ENCODE measurements at regions not wholly inside any gene's neighbourhood (a gene's known extent, or its start where the extent isn't known, plus 50 kb on each side); places are given as distances from the start of the nearest gene placed in this dataset.

DNA sequence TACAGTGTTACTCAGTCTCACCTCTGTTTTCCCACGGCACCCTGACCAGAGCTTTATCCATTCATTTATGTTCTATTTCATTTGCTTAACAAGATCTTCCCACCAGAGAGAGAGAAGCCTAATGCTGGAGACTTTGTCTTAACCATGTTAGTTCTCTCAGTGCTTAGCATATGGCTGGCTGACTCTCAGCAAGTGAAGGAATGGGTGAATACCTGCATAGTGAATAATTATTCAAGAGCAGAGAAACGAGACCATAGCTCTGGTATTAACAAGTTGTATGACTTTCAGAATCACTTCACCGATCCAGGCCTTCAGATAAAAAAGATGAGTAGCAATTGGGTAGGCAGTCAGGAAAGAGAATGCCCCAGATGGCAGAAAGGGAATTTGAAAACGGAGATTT lies 686.3 kb downstream of the LIG4 start:
- H3K27ac ChIP-seq (ENCODE audit: low read depth in 2 of 2, low read length in 1 of 2) = no peak overlapping the region
- ChIA-PET POLR2A (no interaction called here), CTCF (interaction anchor here (1.4 kb wide), 1 partner anchor 19 kb away, joined by 3 read pairs; no protein-coding TSS in a partner anchor)
- H3K27me3 ChIP-seq (ENCODE audit: insufficient read depth) = no peaks in the 10 kb centered on the region
- H3K4me1 ChIP-seq (ENCODE audit: control insufficient read depth in 1 of 2, insufficient read depth in 2 of 2, low read depth in 1 of 2, low read length in 1 of 2) = peaks cover 0 to 3% of the 10 kb centered on the region in 2 experiments; a peak in 2 of 4 replicates
- H3K4me3 ChIP-seq (ENCODE audit: low read depth in 2 of 2, low read length in 1 of 2) = no peak overlapping the region
- WGBS (ENCODE audit: low lambda C conversion rate) = 75% methylated on average over 4 of the region's 4 CpGs
- H4K20me1 ChIP-seq (ENCODE audit: insufficient read depth) = 0 out of 2 replicates have a peak, but pooled peaks cover 6% of the 10 kb centered on the region
- H3K9me2 ChIP-seq = no peaks in the 10 kb centered on the region
- H2AFZ ChIP-seq (ENCODE audit: low read depth) = no peak overlapping the region
- H3K79me2 ChIP-seq (ENCODE audit: insufficient read depth) = peaks cover 15% of the 10 kb centered on the region
- no peak for TF ChIP-seq MXI1 (IDR thresholded peaks at IDR 0.05; ENCODE audit: low read depth, low read length)
- no peak for TF ChIP-seq NFIC (IDR thresholded peaks at IDR 0.05; ENCODE audit: borderline replicate concordance)
- no peak for TF ChIP-seq RAD21 (IDR thresholded peaks at IDR 0.05; ENCODE audit: low read length)
- TF ChIP-seq EP300 (IDR thresholded peaks at IDR 0.05; ENCODE audit: borderline replicate concordance in 1 of 2, low read depth in 1 of 2, low read length in 1 of 2) = no peak
- TF ChIP-seq, protein P1, sequence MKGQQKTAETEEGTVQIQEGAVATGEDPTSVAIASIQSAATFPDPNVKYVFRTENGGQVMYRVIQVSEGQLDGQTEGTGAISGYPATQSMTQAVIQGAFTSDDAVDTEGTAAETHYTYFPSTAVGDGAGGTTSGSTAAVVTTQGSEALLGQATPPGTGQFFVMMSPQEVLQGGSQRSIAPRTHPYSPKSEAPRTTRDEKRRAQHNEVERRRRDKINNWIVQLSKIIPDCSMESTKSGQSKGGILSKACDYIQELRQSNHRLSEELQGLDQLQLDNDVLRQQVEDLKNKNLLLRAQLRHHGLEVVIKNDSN (IDR thresholded peaks at IDR 0.05; ENCODE audit: borderline replicate concordance, low read depth) = no peak
- TF ChIP-seq CHD2 (IDR thresholded peaks at IDR 0.05; ENCODE audit: low read length, partially characterized antibody) = no peak
- no peak for TF ChIP-seq RFX5 (IDR thresholded peaks at IDR 0.05; ENCODE audit: low read length)
- no peak for TF ChIP-seq TCF12 (IDR thresholded peaks at IDR 0.05)
- TF ChIP-seq POLR2AphosphoS5 (IDR thresholded peaks at IDR 0.05; ENCODE audit: low read depth, low read length) = no peak
- no peak for TF ChIP-seq RXRA (IDR thresholded peaks at IDR 0.05; ENCODE audit: borderline replicate concordance, low read depth)
- TF ChIP-seq EZH2phosphoT487 (IDR thresholded peaks at IDR 0.05; ENCODE audit: borderline replicate concordance, low read depth) = no peak
- TF ChIP-seq, protein P2, sequence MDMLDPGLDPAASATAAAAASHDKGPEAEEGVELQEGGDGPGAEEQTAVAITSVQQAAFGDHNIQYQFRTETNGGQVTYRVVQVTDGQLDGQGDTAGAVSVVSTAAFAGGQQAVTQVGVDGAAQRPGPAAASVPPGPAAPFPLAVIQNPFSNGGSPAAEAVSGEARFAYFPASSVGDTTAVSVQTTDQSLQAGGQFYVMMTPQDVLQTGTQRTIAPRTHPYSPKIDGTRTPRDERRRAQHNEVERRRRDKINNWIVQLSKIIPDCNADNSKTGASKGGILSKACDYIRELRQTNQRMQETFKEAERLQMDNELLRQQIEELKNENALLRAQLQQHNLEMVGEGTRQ (IDR thresholded peaks at IDR 0.05; ENCODE audit: borderline replicate concordance, low read depth, low read length) = no peak
- TF ChIP-seq, protein P3, sequence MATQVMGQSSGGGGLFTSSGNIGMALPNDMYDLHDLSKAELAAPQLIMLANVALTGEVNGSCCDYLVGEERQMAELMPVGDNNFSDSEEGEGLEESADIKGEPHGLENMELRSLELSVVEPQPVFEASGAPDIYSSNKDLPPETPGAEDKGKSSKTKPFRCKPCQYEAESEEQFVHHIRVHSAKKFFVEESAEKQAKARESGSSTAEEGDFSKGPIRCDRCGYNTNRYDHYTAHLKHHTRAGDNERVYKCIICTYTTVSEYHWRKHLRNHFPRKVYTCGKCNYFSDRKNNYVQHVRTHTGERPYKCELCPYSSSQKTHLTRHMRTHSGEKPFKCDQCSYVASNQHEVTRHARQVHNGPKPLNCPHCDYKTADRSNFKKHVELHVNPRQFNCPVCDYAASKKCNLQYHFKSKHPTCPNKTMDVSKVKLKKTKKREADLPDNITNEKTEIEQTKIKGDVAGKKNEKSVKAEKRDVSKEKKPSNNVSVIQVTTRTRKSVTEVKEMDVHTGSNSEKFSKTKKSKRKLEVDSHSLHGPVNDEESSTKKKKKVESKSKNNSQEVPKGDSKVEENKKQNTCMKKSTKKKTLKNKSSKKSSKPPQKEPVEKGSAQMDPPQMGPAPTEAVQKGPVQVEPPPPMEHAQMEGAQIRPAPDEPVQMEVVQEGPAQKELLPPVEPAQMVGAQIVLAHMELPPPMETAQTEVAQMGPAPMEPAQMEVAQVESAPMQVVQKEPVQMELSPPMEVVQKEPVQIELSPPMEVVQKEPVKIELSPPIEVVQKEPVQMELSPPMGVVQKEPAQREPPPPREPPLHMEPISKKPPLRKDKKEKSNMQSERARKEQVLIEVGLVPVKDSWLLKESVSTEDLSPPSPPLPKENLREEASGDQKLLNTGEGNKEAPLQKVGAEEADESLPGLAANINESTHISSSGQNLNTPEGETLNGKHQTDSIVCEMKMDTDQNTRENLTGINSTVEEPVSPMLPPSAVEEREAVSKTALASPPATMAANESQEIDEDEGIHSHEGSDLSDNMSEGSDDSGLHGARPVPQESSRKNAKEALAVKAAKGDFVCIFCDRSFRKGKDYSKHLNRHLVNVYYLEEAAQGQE (IDR thresholded peaks at IDR 0.05; ENCODE audit: low read depth, low read length) = no peak
- TF ChIP-seq, protein P4, sequence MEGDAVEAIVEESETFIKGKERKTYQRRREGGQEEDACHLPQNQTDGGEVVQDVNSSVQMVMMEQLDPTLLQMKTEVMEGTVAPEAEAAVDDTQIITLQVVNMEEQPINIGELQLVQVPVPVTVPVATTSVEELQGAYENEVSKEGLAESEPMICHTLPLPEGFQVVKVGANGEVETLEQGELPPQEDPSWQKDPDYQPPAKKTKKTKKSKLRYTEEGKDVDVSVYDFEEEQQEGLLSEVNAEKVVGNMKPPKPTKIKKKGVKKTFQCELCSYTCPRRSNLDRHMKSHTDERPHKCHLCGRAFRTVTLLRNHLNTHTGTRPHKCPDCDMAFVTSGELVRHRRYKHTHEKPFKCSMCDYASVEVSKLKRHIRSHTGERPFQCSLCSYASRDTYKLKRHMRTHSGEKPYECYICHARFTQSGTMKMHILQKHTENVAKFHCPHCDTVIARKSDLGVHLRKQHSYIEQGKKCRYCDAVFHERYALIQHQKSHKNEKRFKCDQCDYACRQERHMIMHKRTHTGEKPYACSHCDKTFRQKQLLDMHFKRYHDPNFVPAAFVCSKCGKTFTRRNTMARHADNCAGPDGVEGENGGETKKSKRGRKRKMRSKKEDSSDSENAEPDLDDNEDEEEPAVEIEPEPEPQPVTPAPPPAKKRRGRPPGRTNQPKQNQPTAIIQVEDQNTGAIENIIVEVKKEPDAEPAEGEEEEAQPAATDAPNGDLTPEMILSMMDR (IDR thresholded peaks at IDR 0.05) = no peak
- TF ChIP-seq GABPA (IDR thresholded peaks at IDR 0.05; ENCODE audit: low read depth) = no peak
- no peak for TF ChIP-seq NRF1 (IDR thresholded peaks at IDR 0.05; ENCODE audit: low read depth, low read length)
- TF ChIP-seq MEF2A (IDR thresholded peaks at IDR 0.05; ENCODE audit: borderline replicate concordance, low read depth) = no peak
- TF ChIP-seq, protein P5, sequence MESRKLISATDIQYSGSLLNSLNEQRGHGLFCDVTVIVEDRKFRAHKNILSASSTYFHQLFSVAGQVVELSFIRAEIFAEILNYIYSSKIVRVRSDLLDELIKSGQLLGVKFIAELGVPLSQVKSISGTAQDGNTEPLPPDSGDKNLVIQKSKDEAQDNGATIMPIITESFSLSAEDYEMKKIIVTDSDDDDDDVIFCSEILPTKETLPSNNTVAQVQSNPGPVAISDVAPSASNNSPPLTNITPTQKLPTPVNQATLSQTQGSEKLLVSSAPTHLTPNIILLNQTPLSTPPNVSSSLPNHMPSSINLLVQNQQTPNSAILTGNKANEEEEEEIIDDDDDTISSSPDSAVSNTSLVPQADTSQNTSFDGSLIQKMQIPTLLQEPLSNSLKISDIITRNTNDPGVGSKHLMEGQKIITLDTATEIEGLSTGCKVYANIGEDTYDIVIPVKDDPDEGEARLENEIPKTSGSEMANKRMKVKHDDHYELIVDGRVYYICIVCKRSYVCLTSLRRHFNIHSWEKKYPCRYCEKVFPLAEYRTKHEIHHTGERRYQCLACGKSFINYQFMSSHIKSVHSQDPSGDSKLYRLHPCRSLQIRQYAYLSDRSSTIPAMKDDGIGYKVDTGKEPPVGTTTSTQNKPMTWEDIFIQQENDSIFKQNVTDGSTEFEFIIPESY (IDR thresholded peaks at IDR 0.05; ENCODE audit: borderline replicate concordance, low read depth) = no peak
- H3K36me3 ChIP-seq (replicated peaks in 1 of 2; ENCODE audit: control insufficient read depth in 1 of 2, insufficient read depth in 2 of 2, low read length in 1 of 2) = no peaks in the 10 kb centered on the region
- H3K9me3 ChIP-seq = no peaks in the 10 kb centered on the region
- no peak overlapping the region for H3K9ac ChIP-seq
- H3F3A ChIP-seq (replicated peaks; ENCODE audit: insufficient read depth) = no peaks in the 10 kb centered on the region
- no peak for DNase-seq
- H3K4me2 ChIP-seq = no peak overlapping the region
